ENCODE measurements at regions not wholly inside any gene's neighbourhood (a gene's known extent, or its start where the extent isn't known, plus 50 kb on each side); places are given as distances from the start of the nearest gene placed in this dataset.
A peak's percentile ranks its signal among the peaks of the same experiment; 100 is the strongest.

DNA sequence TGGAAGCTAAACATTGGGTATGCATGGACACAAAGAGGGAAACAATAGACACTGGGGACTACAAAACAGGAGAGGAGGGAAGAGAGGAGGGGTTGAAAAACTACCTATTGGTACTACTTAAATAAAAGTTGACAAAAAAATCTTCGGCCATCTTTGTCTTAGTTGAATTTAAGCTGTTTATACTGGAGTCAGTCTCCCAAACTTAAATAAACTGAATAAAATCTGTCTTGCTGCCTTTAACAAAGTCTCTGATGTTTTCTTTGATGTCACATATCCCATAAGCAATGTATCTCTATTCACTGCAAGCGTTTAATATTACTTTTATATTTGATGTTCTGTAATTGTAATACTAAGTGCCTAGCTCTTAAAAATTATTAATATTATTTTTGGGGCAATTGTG is 409.2 kb upstream of the EPHA7 start:
- Histone ChIP-seq H3K36me3 (ENCODE audit: insufficient read depth, low read length) (no peaks in the 10 kb centered on the region), H3K4me1 (ENCODE audit: control insufficient read depth, insufficient read depth, low read length) (no peaks in the 10 kb centered on the region), H3K4me3 (ENCODE audit: low read length) (no peak overlapping the region), H3K27me3 (ENCODE audit: control insufficient read depth, insufficient read depth, low read length) (no peaks in the 10 kb centered on the region), H3K9me3 (replicated peaks; ENCODE audit: low read length) (no peaks in the 10 kb centered on the region), H3K9ac (ENCODE audit: low read depth, low read length) (no peak overlapping the region), H3K4me2 (ENCODE audit: low read length) (no peak overlapping the region)

DNA sequence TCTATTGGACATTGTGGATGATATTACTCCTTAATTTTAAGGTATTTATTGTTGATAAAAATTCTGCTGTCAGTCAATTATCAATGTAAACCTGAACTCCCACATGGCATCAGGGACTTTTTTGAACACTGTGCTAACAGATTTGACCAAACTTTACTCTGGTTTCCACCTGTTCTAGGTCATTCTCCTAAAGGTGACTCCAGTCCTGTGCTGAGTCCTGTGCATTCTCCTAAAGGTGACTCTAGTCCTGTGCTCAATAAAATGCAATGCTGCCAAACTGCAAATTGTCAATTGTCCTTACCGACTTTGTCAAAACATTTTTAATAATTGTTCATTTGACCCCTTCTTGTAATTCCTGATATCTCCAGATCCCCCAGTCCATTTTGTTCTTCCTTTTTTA is 408.4 kb upstream of the EPHA7 start:
- Histone ChIP-seq H3K4me2 (ENCODE audit: low read length) (no peak overlapping the region), H3K4me1 (ENCODE audit: control insufficient read depth, insufficient read depth, low read length) (no peaks in the 10 kb centered on the region), H3K36me3 (ENCODE audit: insufficient read depth, low read length) (no peaks in the 10 kb centered on the region), H3K4me3 (ENCODE audit: low read length) (no peak overlapping the region), H3K9me3 (replicated peaks; ENCODE audit: low read length) (no peaks in the 10 kb centered on the region), H3K27me3 (ENCODE audit: control insufficient read depth, insufficient read depth, low read length) (no peaks in the 10 kb centered on the region), H3K9ac (ENCODE audit: low read depth, low read length) (no peak overlapping the region)

DNA sequence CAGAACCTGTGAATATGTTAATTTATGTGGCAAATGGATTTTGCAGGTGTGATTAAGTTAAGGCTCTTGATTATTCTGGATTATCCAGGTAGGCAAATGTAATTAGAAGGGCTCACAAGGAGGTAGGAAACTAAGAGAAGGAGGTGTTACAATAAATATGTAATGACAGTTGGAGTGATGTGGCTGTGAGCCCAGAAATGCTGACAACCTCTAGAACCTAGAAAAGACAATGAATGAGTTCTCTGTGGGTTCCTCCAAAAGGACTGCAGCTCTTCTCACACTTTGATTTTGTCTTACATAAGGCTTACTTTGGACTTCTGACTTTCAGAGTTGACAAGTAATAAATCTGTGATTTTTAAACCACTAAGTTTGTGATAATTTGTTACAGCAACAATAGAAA is 406.6 kb upstream of the EPHA7 start:
- Histone ChIP-seq H3K36me3 (ENCODE audit: insufficient read depth, low read length) (no peaks in the 10 kb centered on the region), H3K9ac (ENCODE audit: low read depth, low read length) (no peak overlapping the region), H3K9me3 (replicated peaks; ENCODE audit: low read length) (no peaks in the 10 kb centered on the region), H3K27me3 (ENCODE audit: control insufficient read depth, insufficient read depth, low read length) (no peaks in the 10 kb centered on the region), H3K4me2 (ENCODE audit: low read length) (no peak overlapping the region), H3K4me3 (ENCODE audit: low read length) (no peak overlapping the region), H3K4me1 (ENCODE audit: control insufficient read depth, insufficient read depth, low read length) (no peaks in the 10 kb centered on the region)

DNA sequence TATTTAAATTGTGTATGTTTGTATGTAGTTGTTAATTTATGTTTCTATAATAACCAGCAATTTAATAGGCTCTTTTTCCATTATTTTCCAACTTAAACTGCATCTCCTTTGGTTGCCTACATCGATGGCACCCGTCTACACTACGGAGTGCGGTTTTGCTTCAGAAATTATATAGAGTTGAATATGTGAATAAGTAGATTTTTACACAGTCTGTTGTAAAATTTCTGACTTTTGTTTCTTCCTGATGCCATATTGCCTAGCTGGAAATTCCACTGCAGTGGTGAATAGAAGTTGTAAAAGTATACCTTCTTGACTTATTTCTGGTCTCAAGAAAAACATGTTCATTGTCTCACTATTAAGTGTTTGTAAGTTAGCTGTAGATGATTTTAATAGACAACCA is 404.1 kb upstream of the EPHA7 start:
- Histone ChIP-seq H3K9ac (ENCODE audit: low read depth, low read length) (no peak overlapping the region), H3K4me1 (ENCODE audit: control insufficient read depth, insufficient read depth, low read length) (peaks cover 6% of the 10 kb centered on the region), H3K36me3 (ENCODE audit: insufficient read depth, low read length) (no peaks in the 10 kb centered on the region), H3K9me3 (replicated peaks; ENCODE audit: low read length) (no peaks in the 10 kb centered on the region), H3K27me3 (ENCODE audit: control insufficient read depth, insufficient read depth, low read length) (no peaks in the 10 kb centered on the region), H3K4me2 (ENCODE audit: low read length) (no peak overlapping the region), H3K4me3 (ENCODE audit: low read length) (no peak overlapping the region)

- Histone ChIP-seq H3K4me3 (ENCODE audit: low read length) (no peak overlapping the region), H3K36me3 (ENCODE audit: insufficient read depth, low read length) (no peaks in the 10 kb centered on the region), H3K4me2 (ENCODE audit: low read length) (no peak overlapping the region), H3K27me3 (ENCODE audit: control insufficient read depth, insufficient read depth, low read length) (no peaks in the 10 kb centered on the region), H3K9me3 (replicated peaks; ENCODE audit: low read length) (no peaks in the 10 kb centered on the region), H3K4me1 (ENCODE audit: control insufficient read depth, insufficient read depth, low read length) (peaks cover 6% of the 10 kb centered on the region), H3K9ac (ENCODE audit: low read depth, low read length) (no peak overlapping the region)
These were observed 403.3 kb upstream of the EPHA7 start for GRCh38 chr6:93822434-93823265.

GRCh38 chr6:93821953-93822352 is 402.6 kb upstream of the EPHA7 start:
- H3K4me3 ChIP-seq (ENCODE audit: low read length), result no peak overlapping the region
- no peaks in the 10 kb centered on the region for H3K27me3 ChIP-seq (ENCODE audit: control insufficient read depth, insufficient read depth, low read length)
- no peaks in the 10 kb centered on the region for H3K9me3 ChIP-seq (replicated peaks; ENCODE audit: low read length)
- peaks cover 6% of the 10 kb centered on the region for H3K4me1 ChIP-seq (ENCODE audit: control insufficient read depth, insufficient read depth, low read length)
- no peaks in the 10 kb centered on the region for H3K36me3 ChIP-seq (ENCODE audit: insufficient read depth, low read length)
- no peak overlapping the region for H3K9ac ChIP-seq (ENCODE audit: low read depth, low read length)
- H3K4me2 ChIP-seq (ENCODE audit: low read length), result no peak overlapping the region

DNA sequence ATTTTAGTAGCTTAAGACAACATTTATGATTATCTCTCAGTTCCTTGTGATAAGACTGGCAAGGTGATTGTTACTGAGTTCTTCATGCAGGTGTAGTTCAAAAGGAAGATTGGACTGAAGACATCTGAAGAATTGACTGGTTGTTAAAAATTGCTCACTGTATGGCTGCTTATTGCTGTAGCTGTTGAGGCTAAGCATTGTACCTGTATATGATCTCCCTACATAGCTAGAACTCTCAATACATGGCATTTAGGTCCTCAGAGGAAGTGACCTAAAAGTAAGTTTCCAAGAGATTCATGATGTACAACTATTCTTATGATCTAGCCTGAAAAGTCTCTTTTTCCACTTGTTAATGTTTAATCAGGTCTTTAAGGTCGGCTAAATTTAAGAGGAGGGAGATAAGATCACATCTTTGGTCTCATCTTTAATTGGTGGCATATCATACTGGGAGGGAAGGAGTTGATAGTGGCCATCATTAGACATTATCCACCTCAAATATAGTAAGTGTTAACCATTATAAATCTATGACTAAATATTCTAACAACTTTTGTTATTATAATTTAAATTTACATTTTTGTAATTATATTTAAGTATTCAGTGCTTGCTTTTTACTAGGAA is 401.2 kb upstream of the EPHA7 start:
- Histone ChIP-seq H3K9ac (ENCODE audit: low read depth, low read length) (no peak overlapping the region), H3K9me3 (replicated peaks; ENCODE audit: low read length) (no peaks in the 10 kb centered on the region), H3K27me3 (ENCODE audit: control insufficient read depth, insufficient read depth, low read length) (no peaks in the 10 kb centered on the region), H3K4me3 (ENCODE audit: low read length) (no peak overlapping the region), H3K4me1 (ENCODE audit: control insufficient read depth, insufficient read depth, low read length) (peaks cover 6% of the 10 kb centered on the region), H3K4me2 (ENCODE audit: low read length) (no peak overlapping the region), H3K36me3 (ENCODE audit: insufficient read depth, low read length) (no peaks in the 10 kb centered on the region)

GRCh38 chr6:93819189-93819588 is 399.8 kb upstream of the EPHA7 start:
- H3K4me2 ChIP-seq (ENCODE audit: low read length), result peak overlapping the region; percentile 3
- H3K9ac ChIP-seq (ENCODE audit: low read depth, low read length), result no peak overlapping the region
- no peaks in the 10 kb centered on the region for H3K36me3 ChIP-seq (ENCODE audit: insufficient read depth, low read length)
- H3K4me1 ChIP-seq (ENCODE audit: control insufficient read depth, insufficient read depth, low read length), result peaks cover 6% of the 10 kb centered on the region
- H3K4me3 ChIP-seq (ENCODE audit: low read length), result no peak overlapping the region
- H3K27me3 ChIP-seq (ENCODE audit: control insufficient read depth, insufficient read depth, low read length), result no peaks in the 10 kb centered on the region
- H3K9me3 ChIP-seq (replicated peaks; ENCODE audit: low read length), result no peaks in the 10 kb centered on the region

DNA sequence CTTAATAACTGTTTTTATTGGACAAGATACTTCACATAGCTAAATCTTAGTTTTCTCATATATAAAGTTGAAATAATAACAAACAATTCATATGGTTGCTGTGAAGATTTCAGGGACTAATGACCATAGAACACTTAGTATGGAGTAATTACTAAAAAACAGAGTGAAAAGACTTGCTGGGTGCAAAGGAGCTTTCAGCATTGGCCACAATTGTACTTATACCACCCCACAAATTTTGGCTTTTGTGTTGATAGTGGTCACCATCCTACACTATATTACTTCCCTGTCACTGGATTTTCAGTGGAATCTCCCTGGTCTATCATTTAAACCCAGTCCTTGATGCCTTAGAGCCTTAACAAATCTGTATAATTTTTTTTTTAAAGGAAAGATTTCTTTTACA is 398.6 kb upstream of the EPHA7 start:
- no peaks in the 10 kb centered on the region for H3K9me3 ChIP-seq (replicated peaks; ENCODE audit: low read length)
- no peaks in the 10 kb centered on the region for H3K27me3 ChIP-seq (ENCODE audit: control insufficient read depth, insufficient read depth, low read length)
- H3K4me3 ChIP-seq (ENCODE audit: low read length), result no peak overlapping the region
- H3K4me1 ChIP-seq (ENCODE audit: control insufficient read depth, insufficient read depth, low read length), result peaks cover 6% of the 10 kb centered on the region
- no peak overlapping the region for H3K9ac ChIP-seq (ENCODE audit: low read depth, low read length)
- no peak overlapping the region for H3K4me2 ChIP-seq (ENCODE audit: low read length)
- H3K36me3 ChIP-seq (ENCODE audit: insufficient read depth, low read length), result no peaks in the 10 kb centered on the region

DNA sequence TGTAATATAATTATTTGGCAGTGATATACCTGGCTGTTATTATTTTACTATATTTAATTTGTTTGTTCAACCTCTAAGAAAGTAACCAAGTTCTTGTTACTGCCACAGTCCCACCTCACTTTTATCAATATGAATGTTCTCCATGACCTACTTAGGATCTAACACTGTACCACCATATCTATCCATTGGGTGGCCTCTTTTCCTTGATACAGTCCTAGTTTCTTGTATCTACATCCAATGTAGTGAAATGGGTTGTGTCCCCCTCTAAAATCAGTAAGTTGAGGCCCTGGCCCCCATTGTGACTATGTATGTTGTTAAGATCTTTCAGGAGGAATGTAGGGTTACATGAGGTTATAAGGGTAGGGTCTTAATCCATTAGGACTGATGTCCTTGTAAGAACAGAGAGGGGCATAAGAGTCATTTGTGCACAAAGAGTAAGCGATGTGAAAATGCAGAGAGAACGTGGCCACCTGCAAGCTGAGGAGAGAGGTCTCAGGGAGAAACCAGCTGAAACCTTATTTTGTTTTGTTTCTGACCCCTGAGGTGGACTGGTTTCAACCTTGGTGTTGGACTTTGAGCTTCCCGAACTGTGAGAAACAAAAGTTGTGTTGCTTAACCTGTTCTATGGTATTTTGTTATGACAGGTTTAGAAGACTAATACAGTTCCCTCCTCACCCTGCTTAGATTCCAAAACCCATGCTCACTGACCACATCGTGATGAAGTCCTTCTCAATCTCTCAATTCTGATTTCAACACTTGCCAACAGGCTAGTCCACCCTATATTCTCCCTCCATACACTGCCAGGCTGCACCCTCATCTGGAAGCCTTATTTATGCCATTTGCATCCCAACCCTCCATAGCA is 387.3 kb upstream of the EPHA7 start:
- Histone ChIP-seq H3K4me3 (ENCODE audit: low read length) (no peak overlapping the region), H3K9ac (ENCODE audit: low read depth, low read length) (no peak overlapping the region), H3K27me3 (ENCODE audit: control insufficient read depth, insufficient read depth, low read length) (no peaks in the 10 kb centered on the region), H3K4me2 (ENCODE audit: low read length) (no peak overlapping the region), H3K9me3 (replicated peaks; ENCODE audit: low read length) (no peaks in the 10 kb centered on the region), H3K36me3 (ENCODE audit: insufficient read depth, low read length) (no peaks in the 10 kb centered on the region), H3K4me1 (ENCODE audit: control insufficient read depth, insufficient read depth, low read length) (no peaks in the 10 kb centered on the region)

DNA sequence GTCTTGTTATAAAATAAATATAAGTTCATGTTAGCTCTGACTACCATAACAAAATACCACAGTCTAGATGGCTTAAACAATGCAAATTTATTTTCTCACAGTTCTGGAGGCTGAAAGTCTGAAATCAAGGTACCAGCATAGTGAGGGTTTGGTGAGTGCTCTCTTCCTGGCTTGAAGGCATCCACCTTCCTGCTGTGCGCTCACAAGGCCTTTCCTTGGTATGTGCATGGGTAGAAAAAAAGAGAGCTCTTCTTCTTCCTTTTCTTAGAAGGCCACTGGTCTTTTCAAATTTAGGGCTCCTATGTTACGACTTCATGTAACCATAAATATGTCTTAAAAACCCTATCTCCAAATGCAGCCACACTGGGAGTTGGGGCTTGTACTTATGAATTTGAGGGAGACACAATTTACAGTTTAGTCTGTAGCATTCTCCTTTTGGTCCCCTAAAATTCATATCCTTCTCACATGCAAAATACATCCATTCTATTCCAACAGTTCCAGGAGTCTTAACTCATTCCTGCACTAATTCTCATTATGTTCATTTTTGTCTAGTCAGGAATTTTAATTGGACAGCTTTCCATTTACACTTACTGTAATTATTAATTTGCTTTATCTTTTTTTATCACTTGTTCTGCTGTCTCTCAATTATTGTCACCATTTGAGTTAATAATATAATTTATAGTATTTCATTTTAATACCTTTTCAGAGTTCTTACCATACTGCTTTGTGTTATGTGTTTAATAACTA is 381.9 kb upstream of the EPHA7 start:
- no peaks in the 10 kb centered on the region for H3K27me3 ChIP-seq (ENCODE audit: control insufficient read depth, insufficient read depth, low read length)
- no peaks in the 10 kb centered on the region for H3K9me3 ChIP-seq (replicated peaks; ENCODE audit: low read length)
- H3K9ac ChIP-seq (ENCODE audit: low read depth, low read length), result no peak overlapping the region
- H3K36me3 ChIP-seq (ENCODE audit: insufficient read depth, low read length), result no peaks in the 10 kb centered on the region
- H3K4me2 ChIP-seq (ENCODE audit: low read length), result no peak overlapping the region
- peaks cover 28% of the 10 kb centered on the region for H3K4me1 ChIP-seq (ENCODE audit: control insufficient read depth, insufficient read depth, low read length)
- no peak overlapping the region for H3K4me3 ChIP-seq (ENCODE audit: low read length)

Data from skeletal muscle satellite cell (primary cell).